Heart right ventricle (tissue), 16 donors: ENCODE measurements at regions not wholly inside any gene's neighbourhood (a gene's known extent, or its start where the extent isn't known, plus 50 kb on each side); places are given as distances from the start of the nearest gene placed in this dataset.

Source experiments
- ATAC-seq, 8 donors: fragments of 200-7000 bp; cut with Tn5 transposase; one replicate each; pipeline ENCODE4 v1.9.1; 2020; ENCODE audit warnings: mild to moderate bottlenecking in 8 of 8, moderate library complexity in 8 of 8, moderate number of reproducible peaks in 1 of 8
- DNase-seq, 2 donors: peaks; one replicate each; pipeline ENCODE4 v3.0.0-alpha.2; 2020
- H3K27ac ChIP-seq, 10 donors: fragments of 200-600 bp; sonication (generic) in 2 of 10; one replicate each; pipeline versions ENCODE4 v1.5.0 to v1.8.0; 2020 to 2022; ENCODE audit warnings: mild to moderate bottlenecking in 3 of 10
- H3K27me3 ChIP-seq, 7 donors: fragments of 200-600 bp; one replicate each; pipeline ENCODE4 v1.8.0; 2021 to 2022; ENCODE audit warnings: mild to moderate bottlenecking in 2 of 7
- H3K36me3 ChIP-seq, 9 donors: fragments of 200-600 bp; sonication (generic) in 1 of 9; one replicate each; pipeline versions ENCODE4 v1.5.0 to v1.8.0; 2020 to 2022; ENCODE audit warnings: mild to moderate bottlenecking in 2 of 9
- H3K4me1 ChIP-seq, 9 donors: fragments of 200-600 bp; sonication (generic) in 1 of 9; one replicate each; pipeline versions ENCODE4 v1.5.0 to v1.8.0; 2020 to 2022; ENCODE audit warnings: mild to moderate bottlenecking in 4 of 9
- H3K4me3 ChIP-seq, 10 donors: fragments of 200-600 bp; sonication (generic) in 2 of 10; one replicate each; pipeline versions ENCODE4 v1.5.0 to v1.8.0; 2020 to 2022; ENCODE audit warnings: mild to moderate bottlenecking in 7 of 10, moderate library complexity in 2 of 10
- H3K9me3 ChIP-seq, 11 donors: fragments of 200-600 bp in 10 of 11; sonication (generic) in 2 of 11; one replicate each; pipeline versions ENCODE4 v1.5.0 to v1.8.0; 2013 to 2022; ENCODE audit warnings: mild to moderate bottlenecking in 2 of 11, control low read depth in 1 of 11, moderate library complexity in 1 of 11
- CTCF ChIP-seq, 9 donors: fragments of 200-600 bp; sonication (generic) in 2 of 9; IDR thresholded peaks; one replicate each; pipeline versions ENCODE4 v1.5.0 to v1.8.0; 2021 to 2022; ENCODE audit warnings: antibody characterized with exemption in 9 of 9, mild to moderate bottlenecking in 5 of 9, moderate library complexity in 1 of 9
- WGBS, 2 donors: extraction: QIAGEN DNeasy Blood & Tissue Kit; methylation state at CpG; one replicate each; pipeline ENCODE4 v1.1.7; 2013; ENCODE audit warnings: inconsistent platforms in 1 of 2; 5-methylcytosine and 5-hydroxymethylcytosine counted together
- intact Hi-C, 10 donors: fragments of 100-400 bp; cut with DNase I; formaldehyde crosslinking; loops; one replicate each; pipeline versions ENCODE4 v1.11.1 to v1.14.2; 2022
- donor health status: Arrhythmogenic right ventricular cardiomyopathy.
- donor health status: ischemic (EF 13 %, LVEDD 7.1; RV severe dilation, severe dysfunction).
- donor health status: healthy with polysubstance abuse.
- donor health status: DM: no; HTN: yes; CAD: no.
- donor health status: DM: no; HTN: no; CAD: no.
- donor health status: ischemic (EF 25% LVEDD 6.9; RV normal size, moderate dysfunction).
- donor health status: ischemic (EF 25% LVEDD 5.7; RV mildly dilated, moderate dysfunction).
- donor health status: healthy.
- donor health status: DM: yes; HTN: yes; CAD: no.
- donor health status: Ischemic cardiomyopathy.
- donor health status: ischemic (EF 35%, LVEDD 5.7; RV mildly dilated, moderate dysfunction).
- donor health status: nonischemic (EF 11% LVEDD 7.7; RV severe dilation, severe dysfunction).
- donor health status: DM: yes; HTN: yes; CAD: no.
- donor health status: PGD.
- donor health status: ischemic (EF 29% LVEDD 5.4; RV normal size, mild dysfunction).
- donor health status: nonischemic (EF 23%, LVEDD 6.1; RV moderate dilation, normal function).

- Histone ChIP-seq H3K27ac (no peak overlapping the region), H3K27me3 (peaks cover 0 to 61% (median 30%) of the 10 kb centered on the region in 7 donors), H3K36me3 (no peaks in the 10 kb centered on the region), H3K4me1 (peaks cover 0 to 11% (median 0%) of the 10 kb centered on the region in 9 donors), H3K4me3 (no peak overlapping the region), H3K9me3 (no peaks in the 10 kb centered on the region)
- intact Hi-C loops: no loop called here
- 54 to 59% methylated on average over 9 of the region's 9 CpGs for WGBS, 2 donors
- no peak for TF ChIP-seq CTCF (IDR thresholded peaks at IDR 0.05)
- ATAC-seq (no peak), DNase-seq (no peak)
Measured at GRCh38 chr20:62589150-62589498, 53.2 kb upstream of the SLCO4A1 start.

GRCh38 chr20:62589720-62590119 is 52.6 kb upstream of the SLCO4A1 start:
- no peak for ATAC-seq
- no peaks in the 10 kb centered on the region for H3K9me3 ChIP-seq
- no peak overlapping the region for H3K27ac ChIP-seq
- H3K4me1 ChIP-seq: peaks cover 0 to 11% (median 0%) of the 10 kb centered on the region in 9 donors
- H3K36me3 ChIP-seq: no peaks in the 10 kb centered on the region
- peaks cover 0 to 61% (median 24%) of the 10 kb centered on the region in 7 donors for H3K27me3 ChIP-seq
- no peak for DNase-seq
- intact Hi-C loops: no loop called here
- H3K4me3 ChIP-seq: no peak overlapping the region
- TF ChIP-seq CTCF (IDR thresholded peaks at IDR 0.05): no peak
- whole genome bisulfite sequencing, 2 donors: 85 to 88% methylated on average over 14 of the region's 14 CpGs

- Histone ChIP-seq H3K9me3 (no peaks in the 10 kb centered on the region), H3K36me3 (no peaks in the 10 kb centered on the region), H3K27ac (no peak overlapping the region), H3K27me3 (peaks cover 1 to 67% (median 30%) of the 10 kb centered on the region in 7 donors), H3K4me3 (no peak overlapping the region), H3K4me1 (peaks cover 0 to 14% (median 3%) of the 10 kb centered on the region in 9 donors)
- ATAC-seq: peak in 6 of 8 donors; percentile 29 to 51 (median 33)
- DNase-seq: no peak
- no peak for TF ChIP-seq CTCF (IDR thresholded peaks at IDR 0.05)
- intact Hi-C loops: no loop called here
- WGBS, 2 donors: 61 to 68% methylated on average over 23 of the region's 23 CpGs
Measured at GRCh38 chr20:62590309-62591121, 51.8 kb upstream of the SLCO4A1 start.

GRCh38 chr20:62591122-62591468 is 51.2 kb upstream of the SLCO4A1 start:
- 76 to 77% methylated on average over 11 of the region's 11 CpGs for WGBS, 2 donors
- no peaks in the 10 kb centered on the region for H3K9me3 ChIP-seq
- no peaks in the 10 kb centered on the region for H3K36me3 ChIP-seq
- H3K27me3 ChIP-seq: peaks cover 3 to 64% (median 33%) of the 10 kb centered on the region in 7 donors
- intact Hi-C loops: no loop called here
- DNase-seq (no peak), ATAC-seq (no peak)
- no peak overlapping the region for H3K4me3 ChIP-seq
- TF ChIP-seq CTCF (IDR thresholded peaks at IDR 0.05): no peak
- H3K27ac ChIP-seq: no peak overlapping the region
- H3K4me1 ChIP-seq: peaks cover 0 to 17% (median 4%) of the 10 kb centered on the region in 9 donors
